Ecto neural progenitor cell (in vitro differentiated cells): ENCODE measurements at regions not wholly inside any gene's neighbourhood (a gene's known extent, or its start where the extent isn't known, plus 50 kb on each side); places are given as distances from the start of the nearest gene placed in this dataset.
"Not testable (repeated sequence)": the region's sequence is repeated elsewhere in the genome, so short reads cannot be mapped to it uniquely, and the experiment has no call there.

ENCODE experiments used
- DNase-seq: peaks from one replicate; pipeline ENCODE4 v3.0.0-alpha.2; 2018; ENCODE audit warnings: low spot score

GRCh38 chr5:128667751-128668150 is 129.7 kb upstream of the FBN2 start:
- DNase-seq: no peak

DNA sequence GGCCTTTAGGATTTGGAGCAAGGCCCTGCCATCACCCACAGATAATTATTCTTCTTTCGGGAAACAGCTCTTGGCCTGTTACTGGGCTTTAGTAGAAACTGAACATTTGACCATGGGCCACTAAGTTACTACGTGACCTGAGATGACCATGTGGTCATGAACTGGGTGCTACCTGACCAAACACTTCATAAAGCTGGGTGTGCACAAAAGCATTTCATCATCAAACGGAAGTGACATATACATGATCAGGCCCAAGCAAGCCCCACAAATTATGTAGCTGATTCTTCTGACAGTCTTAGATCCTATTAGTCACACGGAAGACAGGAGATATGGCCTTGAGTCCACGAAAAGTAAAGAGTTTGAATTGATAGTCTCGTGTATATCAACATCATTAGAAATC is 130.9 kb upstream of the FBN2 start:
- no peak for DNase-seq

DNA sequence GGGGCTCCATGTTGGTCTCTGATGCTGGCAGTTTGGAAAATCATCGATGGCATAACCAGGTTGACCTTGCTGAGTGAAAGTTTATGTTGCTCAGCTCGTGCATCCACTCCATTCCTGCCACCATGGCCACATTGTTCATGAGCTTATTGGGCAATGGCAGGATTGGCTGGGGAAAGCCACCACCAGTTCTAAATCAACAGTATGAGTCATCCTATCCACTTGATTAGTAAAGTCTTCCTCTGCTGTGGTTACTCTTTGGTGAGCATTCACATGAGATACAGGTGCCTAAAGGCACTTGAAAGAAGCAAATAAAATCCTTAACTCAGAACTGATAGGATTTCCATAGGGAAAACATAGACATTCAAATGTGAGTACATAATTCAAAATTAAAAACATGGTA is 131.8 kb upstream of the FBN2 start:
- DNase-seq: no peak

DNA sequence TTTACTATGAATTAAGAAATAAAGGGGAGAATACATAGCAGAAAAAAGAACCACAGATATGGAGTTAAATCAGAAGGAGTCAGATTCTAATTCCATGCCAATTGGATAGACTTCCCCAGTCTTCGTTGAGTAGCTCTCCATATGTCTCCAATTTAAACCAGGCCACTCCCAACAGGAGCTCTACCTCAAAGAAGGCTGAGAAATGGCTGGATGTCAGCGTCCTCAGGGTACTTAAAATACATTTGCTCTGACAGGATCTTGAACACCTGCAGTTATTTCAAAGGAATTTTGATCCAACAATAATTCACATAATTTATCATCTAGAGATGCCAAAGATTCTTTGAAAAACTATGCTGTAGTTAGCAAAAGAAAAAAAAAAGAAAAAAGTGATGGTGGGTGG is 133.9 kb upstream of the FBN2 start:
- DNase-seq: no peak

DNA sequence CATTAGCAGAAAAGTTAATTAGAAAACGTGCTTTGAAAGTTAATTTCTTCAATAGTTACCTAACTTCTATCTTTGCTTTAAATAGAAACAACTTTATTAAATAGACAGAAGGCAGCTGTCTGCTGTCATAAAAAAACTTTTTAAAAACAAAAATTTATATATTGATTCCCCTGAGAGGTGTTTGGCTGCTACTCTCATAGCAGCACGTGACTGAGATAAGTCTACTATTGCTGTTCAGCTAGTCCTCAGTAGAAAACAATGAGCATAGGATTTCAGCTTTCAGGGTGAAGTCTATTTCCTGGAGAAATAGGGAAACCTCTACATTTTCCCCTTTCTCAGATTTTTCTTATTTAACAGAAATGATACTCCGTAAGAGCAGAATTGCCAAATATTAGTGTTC is 135.0 kb upstream of the FBN2 start:
- DNase-seq: no peak

DNA sequence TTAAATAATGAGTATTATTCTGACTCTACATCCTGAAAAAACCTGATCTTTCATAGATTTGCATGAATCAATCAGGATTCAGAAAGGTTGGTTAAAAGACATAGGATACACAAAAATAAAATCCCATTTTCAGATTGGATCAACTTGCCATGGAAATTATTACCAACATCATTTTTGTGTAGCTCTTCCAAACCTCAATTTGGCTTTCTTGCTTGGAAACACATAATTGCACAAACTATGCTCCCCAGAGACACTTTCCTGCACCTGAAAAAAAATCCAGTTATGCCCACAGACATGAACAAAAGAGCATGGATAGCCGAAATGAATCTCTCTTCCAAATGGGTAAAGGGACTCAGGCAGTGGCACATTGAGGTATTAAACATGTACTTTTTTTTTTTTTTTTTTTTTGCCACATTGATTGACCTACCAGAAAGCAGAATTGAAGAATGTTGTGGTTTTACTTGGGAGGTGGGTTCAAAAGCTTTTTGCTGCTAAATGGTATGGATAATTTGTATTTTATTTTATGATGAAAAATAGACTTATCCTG is 135.4 kb upstream of the FBN2 start:
- no peak for DNase-seq

- peak; percentile 54 for DNase-seq
These were observed 135.9 kb upstream of the FBN2 start for GRCh38 chr5:128673970-128674369.

GRCh38 chr5:128674837-128675446 is 136.9 kb upstream of the FBN2 start:
- DNase-seq: peak; percentile 53

- DNase-seq: no peak
These were observed 143.1 kb upstream of the FBN2 start for GRCh38 chr5:128681096-128681495.

- DNase-seq: no peak
These were observed 143.9 kb upstream of the FBN2 start for GRCh38 chr5:128681764-128682592.

DNA sequence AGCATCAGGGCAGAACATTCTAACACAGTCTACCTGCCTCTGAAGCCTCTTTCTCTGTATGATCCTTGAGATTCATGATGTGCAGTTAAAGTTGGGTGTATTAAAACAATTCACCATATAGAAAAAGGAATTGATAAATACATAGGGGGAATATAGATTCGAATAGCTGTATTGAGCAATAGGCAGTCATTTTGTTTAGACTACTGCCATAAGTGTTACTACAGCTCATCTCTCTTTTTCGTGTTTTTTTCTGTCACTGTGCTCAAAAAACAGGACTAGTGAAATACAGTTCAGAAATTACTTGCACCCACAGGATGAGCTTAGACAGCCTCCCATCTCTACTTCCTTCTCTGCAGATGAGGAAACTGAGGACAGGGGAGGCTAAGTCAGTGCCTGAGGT is 144.6 kb upstream of the FBN2 start:
- no peak for DNase-seq

DNA sequence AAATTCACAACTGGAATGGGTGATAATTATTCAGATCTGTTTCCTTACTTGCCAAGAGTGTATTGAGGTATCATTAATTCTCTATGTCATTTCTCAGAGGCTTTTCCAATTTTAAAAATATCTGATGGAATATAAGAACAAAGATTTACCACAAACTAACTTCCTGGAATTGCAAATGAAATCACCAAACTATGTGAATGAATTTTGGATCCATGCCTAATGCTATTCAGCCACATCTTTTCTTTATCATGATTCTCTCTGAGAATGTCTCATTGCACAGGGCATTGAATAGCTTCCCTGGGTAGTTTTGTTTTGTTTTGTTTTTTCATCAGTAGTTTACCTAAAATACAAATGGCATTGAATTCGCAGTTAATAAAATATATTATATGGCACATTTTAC is 146.9 kb upstream of the FBN2 start:
- no peak for DNase-seq

GRCh38 chr5:128687930-128688329 is 149.9 kb upstream of the FBN2 start:
- no peak for DNase-seq

DNA sequence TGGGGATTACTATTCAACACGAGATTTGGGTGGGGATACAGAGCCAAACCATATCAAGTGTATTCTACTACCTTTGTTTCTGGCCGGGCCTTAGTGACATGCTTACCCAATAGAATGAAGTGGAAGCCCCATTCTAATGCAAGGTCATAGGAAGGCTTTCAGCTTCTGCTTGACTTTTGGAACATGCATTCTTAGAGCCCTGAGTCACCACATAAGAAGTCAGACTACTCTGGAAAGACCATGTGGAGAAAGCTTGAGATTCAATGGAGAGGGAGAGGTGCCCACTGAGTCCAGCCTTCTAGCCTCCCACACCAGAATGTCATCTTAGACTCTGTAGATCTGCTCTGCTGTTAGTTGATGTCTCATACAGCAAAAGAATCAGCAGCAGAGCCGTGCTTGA is 155.7 kb upstream of the FBN2 start:
- no peak for DNase-seq

- DNase-seq: no peak
These were observed 157.9 kb upstream of the FBN2 start for GRCh38 chr5:128695791-128696530.

DNA sequence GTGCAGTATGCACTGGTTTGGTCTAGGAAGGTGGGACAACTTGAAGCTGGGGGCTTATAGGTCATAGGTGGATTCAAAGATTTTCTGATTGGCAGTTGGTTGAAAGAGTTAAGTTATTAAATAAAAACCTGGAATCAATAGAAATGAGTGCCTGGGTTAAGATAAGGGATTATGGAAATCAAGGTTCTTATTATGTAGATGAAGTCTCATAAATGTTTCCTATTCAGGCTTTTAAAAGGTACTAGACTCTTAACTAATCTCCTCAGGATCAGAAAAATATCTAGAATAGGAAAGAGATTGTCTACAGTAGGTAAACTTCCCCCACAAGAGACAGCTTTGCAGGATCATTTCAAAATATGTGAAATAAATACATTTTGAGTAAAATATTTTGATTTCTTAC is 163.3 kb upstream of the FBN2 start:
- no peak for DNase-seq

DNA sequence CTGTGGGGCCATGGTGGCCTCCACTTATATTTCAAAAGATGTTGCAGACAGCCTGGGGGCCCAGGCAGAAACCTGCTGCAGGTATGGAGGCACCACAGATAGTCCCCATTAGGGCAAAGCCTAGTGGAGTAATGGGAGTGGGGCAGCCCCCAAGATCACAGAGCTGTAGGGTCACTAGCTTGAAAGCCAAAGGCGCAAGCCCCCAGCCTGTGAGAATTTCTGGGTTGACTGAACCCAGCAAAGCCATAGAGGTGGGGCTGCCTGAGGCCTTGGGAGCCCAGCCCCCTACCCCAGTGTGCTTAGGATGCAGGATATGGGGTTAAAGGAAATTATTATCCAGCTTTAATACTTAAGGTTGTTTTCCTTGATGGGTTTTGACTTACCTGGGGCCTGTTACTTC is 165.3 kb upstream of the FBN2 start:
- no peak for DNase-seq

- DNase-seq: no peak
These were observed 168.2 kb upstream of the FBN2 start for GRCh38 chr5:128706269-128706668.

GRCh38 chr5:128708841-128709240 is 170.8 kb upstream of the FBN2 start:
- DNase-seq: no peak

DNA sequence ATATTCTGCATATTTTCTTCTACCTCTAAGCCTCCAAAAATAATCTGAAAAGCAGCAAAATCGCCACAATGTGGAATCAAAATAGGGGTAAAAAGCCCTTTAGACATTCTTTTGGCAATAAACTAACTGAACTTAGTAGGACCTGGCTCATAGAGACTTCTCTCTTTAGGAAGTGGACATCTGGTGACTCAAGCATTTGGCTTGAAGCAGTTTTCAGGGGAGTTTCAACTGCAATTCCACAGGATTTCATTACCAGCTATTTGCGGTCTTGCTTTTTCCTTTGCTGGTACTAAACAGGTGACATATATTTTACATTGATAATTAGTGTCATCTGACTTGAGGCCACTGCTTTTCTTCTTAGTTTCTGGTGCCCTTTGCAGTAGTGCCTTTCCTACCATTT is 173.2 kb upstream of the FBN2 start:
- no peak for DNase-seq

- DNase-seq: no peak
These were observed 176.5 kb upstream of the FBN2 start for GRCh38 chr5:128714551-128714950.

GRCh38 chr5:128722551-128722950 is 184.5 kb upstream of the FBN2 start:
- no peak for DNase-seq

DNA sequence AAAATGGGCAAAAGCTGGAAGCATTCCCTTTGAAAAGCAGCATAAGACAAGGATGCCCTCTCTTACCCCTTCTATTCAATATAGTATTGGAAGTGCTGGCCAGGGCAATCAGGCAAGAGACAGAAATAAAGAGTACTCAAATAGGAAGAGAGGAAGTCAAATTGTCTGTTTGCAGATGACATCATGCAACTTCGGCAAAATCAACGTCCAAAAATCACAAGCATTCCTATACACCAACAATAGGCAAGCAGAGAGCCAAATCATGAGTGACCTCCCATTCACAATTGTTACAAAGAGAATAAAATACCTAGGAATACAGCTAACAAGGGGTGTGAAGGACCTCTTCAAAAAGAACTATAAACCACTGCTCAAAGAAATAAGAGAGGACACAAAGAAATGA is 192.0 kb upstream of the FBN2 start:
- not testable (repeated sequence) for DNase-seq
